ENCODE measurements at regions not wholly inside any gene's neighbourhood (a gene's known extent, or its start where the extent isn't known, plus 50 kb on each side); places are given as distances from the start of the nearest gene placed in this dataset.

DNA sequence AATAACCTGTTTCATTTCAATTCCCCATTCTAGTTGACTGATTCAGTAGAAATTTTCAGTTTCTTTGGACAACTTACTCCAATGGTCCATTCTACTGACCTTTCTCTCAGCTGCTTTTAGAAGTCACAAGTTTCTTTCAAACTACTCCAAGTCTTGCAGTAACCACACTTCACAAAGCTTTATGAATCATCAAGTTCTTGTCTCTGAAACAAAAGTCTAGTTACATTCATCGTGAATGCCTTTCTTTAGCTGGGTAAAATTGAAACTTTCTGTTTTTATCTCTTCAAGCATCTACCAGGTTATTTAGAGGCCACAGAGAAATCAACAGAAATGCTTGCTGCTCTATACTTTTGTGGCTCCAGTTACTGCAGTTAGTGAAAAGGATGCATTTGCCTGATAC, 405.4 kb downstream of the TMEM232 start:
- H3K27me3 ChIP-seq (ENCODE audit: insufficient read depth, low read length, poor library complexity) = no peaks in the 10 kb centered on the region
- no peaks in the 10 kb centered on the region for H3K9me3 ChIP-seq (ENCODE audit: insufficient read depth, low read length, severe bottlenecking)
- H3K79me2 ChIP-seq (ENCODE audit: insufficient read depth, low read length) = no peaks in the 10 kb centered on the region
- no peak overlapping the region for H3K9ac ChIP-seq (ENCODE audit: low read depth, low read length)
- H3K4me3 ChIP-seq (ENCODE audit: low read depth in 1 of 2, low read length in 2 of 2) = no peak overlapping the region
- H3K4me1 ChIP-seq (ENCODE audit: insufficient read depth, low read length) = no peaks in the 10 kb centered on the region
- no peaks in the 10 kb centered on the region for H3K36me3 ChIP-seq (ENCODE audit: insufficient read depth, low read length)
- H3K4me2 ChIP-seq (ENCODE audit: insufficient read depth, low read length) = no peak overlapping the region
- TF ChIP-seq EZH2 (IDR thresholded peaks at IDR 0.05; ENCODE audit: borderline replicate concordance, low read depth, low read length, severe bottlenecking) = no peak
- TF ChIP-seq, protein P1, sequence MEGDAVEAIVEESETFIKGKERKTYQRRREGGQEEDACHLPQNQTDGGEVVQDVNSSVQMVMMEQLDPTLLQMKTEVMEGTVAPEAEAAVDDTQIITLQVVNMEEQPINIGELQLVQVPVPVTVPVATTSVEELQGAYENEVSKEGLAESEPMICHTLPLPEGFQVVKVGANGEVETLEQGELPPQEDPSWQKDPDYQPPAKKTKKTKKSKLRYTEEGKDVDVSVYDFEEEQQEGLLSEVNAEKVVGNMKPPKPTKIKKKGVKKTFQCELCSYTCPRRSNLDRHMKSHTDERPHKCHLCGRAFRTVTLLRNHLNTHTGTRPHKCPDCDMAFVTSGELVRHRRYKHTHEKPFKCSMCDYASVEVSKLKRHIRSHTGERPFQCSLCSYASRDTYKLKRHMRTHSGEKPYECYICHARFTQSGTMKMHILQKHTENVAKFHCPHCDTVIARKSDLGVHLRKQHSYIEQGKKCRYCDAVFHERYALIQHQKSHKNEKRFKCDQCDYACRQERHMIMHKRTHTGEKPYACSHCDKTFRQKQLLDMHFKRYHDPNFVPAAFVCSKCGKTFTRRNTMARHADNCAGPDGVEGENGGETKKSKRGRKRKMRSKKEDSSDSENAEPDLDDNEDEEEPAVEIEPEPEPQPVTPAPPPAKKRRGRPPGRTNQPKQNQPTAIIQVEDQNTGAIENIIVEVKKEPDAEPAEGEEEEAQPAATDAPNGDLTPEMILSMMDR (IDR thresholded peaks at IDR 0.05; ENCODE audit: borderline replicate concordance, extremely low read depth, low read length, poor library complexity, severe bottlenecking) = no peak
- ATAC-seq (ENCODE audit: insufficient read depth, low read depth) = peak; percentile 50; the same call in 2 of the 3 replicates
- H3K27ac ChIP-seq (ENCODE audit: low read length) = no peak overlapping the region
- H4K20me1 ChIP-seq (ENCODE audit: insufficient read depth, low read length) = no peaks in the 10 kb centered on the region
- no peak overlapping the region for H2AFZ ChIP-seq (ENCODE audit: low read depth, low read length)
- DNase-seq = no peak

DNA sequence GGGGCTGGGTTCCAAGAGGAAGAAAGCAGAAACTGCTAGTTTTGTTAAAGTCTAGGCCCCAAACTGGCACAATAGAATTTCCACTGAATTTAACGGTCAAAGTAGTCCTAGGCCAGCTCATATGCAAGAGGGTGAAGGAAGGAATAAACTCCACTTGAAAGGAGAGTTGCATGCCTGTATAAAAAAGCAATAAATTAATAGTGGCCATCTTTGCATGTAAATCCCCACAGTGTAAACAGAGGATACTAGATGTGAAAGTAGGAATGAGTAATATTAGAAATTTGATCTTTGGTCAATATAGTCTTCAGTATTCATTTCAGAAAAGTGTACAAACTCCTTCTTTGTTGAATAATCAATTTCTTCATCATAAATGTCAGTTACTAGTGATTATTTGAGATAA, 403.1 kb downstream of the TMEM232 start:
- Histone ChIP-seq H3K27me3 (ENCODE audit: insufficient read depth, low read length, poor library complexity) (no peaks in the 10 kb centered on the region), H3K79me2 (ENCODE audit: insufficient read depth, low read length) (no peaks in the 10 kb centered on the region), H3K4me3 (ENCODE audit: low read depth in 1 of 2, low read length in 2 of 2) (no peak overlapping the region), H3K27ac (ENCODE audit: low read length) (no peak overlapping the region), H3K9ac (ENCODE audit: low read depth, low read length) (no peak overlapping the region), H3K9me3 (ENCODE audit: insufficient read depth, low read length, severe bottlenecking) (no peaks in the 10 kb centered on the region), H3K4me1 (ENCODE audit: insufficient read depth, low read length) (no peaks in the 10 kb centered on the region), H3K36me3 (ENCODE audit: insufficient read depth, low read length) (no peaks in the 10 kb centered on the region), H2AFZ (ENCODE audit: low read depth, low read length) (no peak overlapping the region), H4K20me1 (ENCODE audit: insufficient read depth, low read length) (no peaks in the 10 kb centered on the region), H3K4me2 (ENCODE audit: insufficient read depth, low read length) (no peak overlapping the region)
- TF ChIP-seq EZH2 (IDR thresholded peaks at IDR 0.05; ENCODE audit: borderline replicate concordance, low read depth, low read length, severe bottlenecking) = no peak
- TF ChIP-seq, protein P1 (IDR thresholded peaks at IDR 0.05; ENCODE audit: borderline replicate concordance, extremely low read depth, low read length, poor library complexity, severe bottlenecking) = no peak
- no peak for DNase-seq
- no peak for ATAC-seq (ENCODE audit: insufficient read depth, low read depth)

DNA sequence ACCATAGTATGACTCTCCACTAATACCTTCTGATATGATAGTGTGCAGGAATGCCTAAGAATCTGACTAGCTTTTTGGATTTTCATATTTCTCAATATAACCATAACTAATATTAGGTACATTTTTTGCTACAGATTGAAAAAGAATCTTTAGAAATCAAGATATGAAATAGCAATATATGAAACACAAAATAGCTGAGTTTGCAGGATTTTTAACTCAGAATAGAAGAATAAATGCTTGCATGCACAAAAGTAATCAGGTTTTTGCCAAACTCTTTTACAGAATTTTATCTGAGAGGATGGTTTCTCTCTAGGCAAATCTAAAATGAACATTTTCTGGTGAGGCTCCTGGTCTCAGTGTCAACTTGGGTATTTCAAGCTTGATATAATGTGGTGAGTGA, 402.6 kb downstream of the TMEM232 start:
- H3K4me2 ChIP-seq (ENCODE audit: insufficient read depth, low read length) = no peak overlapping the region

More for the DNA sequence above, 402.6 kb downstream of the TMEM232 start:
- DNase-seq = no peak
- no peak for ATAC-seq (ENCODE audit: insufficient read depth, low read depth)
- no peak overlapping the region for H3K9ac ChIP-seq (ENCODE audit: low read depth, low read length)
- no peaks in the 10 kb centered on the region for H4K20me1 ChIP-seq (ENCODE audit: insufficient read depth, low read length)
- no peak overlapping the region for H3K27ac ChIP-seq (ENCODE audit: low read length)
- H3K79me2 ChIP-seq (ENCODE audit: insufficient read depth, low read length) = no peaks in the 10 kb centered on the region
- H3K9me3 ChIP-seq (ENCODE audit: insufficient read depth, low read length, severe bottlenecking) = no peaks in the 10 kb centered on the region
- H3K4me3 ChIP-seq (ENCODE audit: low read depth in 1 of 2, low read length in 2 of 2) = no peak overlapping the region
- no peak for TF ChIP-seq EZH2 (IDR thresholded peaks at IDR 0.05; ENCODE audit: borderline replicate concordance, low read depth, low read length, severe bottlenecking)
- TF ChIP-seq, protein P1 (IDR thresholded peaks at IDR 0.05; ENCODE audit: borderline replicate concordance, extremely low read depth, low read length, poor library complexity, severe bottlenecking) = no peak
- no peaks in the 10 kb centered on the region for H3K4me1 ChIP-seq (ENCODE audit: insufficient read depth, low read length)
- no peaks in the 10 kb centered on the region for H3K36me3 ChIP-seq (ENCODE audit: insufficient read depth, low read length)
- H3K27me3 ChIP-seq (ENCODE audit: insufficient read depth, low read length, poor library complexity) = no peaks in the 10 kb centered on the region
- H2AFZ ChIP-seq (ENCODE audit: low read depth, low read length) = no peak overlapping the region

Data from DND-41 (cell line).